H54 (cell line): ENCODE measurements at regions not wholly inside any gene's neighbourhood (a gene's known extent, or its start where the extent isn't known, plus 50 kb on each side); places are given as distances from the start of the nearest gene placed in this dataset.

ENCODE experiments used
- DNase-seq: peaks from one replicate; pipeline ENCODE4 v3.0.0; 2011; ENCODE audit warnings: low spot score, mixed read lengths; ENCODE audit not compliant: insufficient read length
- FAIRE-seq: peaks from 3 replicates; lab custom pipeline; 2011; peaks lifted over from hg19 to GRCh38; lab: Jason Lieb, UNC
- POLR2A ChIP-seq: IDR thresholded peaks from 2 replicates; pipeline ENCODE4 v1.6.1; 2011; ENCODE audit warnings: low read depth, mild to moderate bottlenecking, low read length

DNA sequence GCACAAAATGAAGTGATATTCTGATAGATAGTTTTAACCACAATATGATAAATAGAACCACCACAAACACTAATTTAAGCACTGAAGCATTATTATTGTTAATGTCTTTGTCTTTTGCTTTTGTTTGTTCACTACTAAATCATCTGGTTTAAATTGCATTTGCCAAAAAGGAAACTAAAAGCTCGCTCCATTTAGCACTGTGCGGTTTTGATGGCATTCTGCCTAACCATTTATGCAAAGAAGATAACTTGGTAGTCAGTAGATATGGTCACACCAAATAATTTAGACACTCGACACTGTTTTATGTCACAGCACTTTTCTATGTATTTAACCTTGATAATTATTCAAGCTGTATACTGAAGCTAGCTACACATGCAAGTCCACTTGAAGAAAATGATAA lies 849.8 kb upstream of the CDH6 start:
- no peak for TF ChIP-seq POLR2A
- FAIRE-seq (no peak), DNase-seq (no peak)

DNA sequence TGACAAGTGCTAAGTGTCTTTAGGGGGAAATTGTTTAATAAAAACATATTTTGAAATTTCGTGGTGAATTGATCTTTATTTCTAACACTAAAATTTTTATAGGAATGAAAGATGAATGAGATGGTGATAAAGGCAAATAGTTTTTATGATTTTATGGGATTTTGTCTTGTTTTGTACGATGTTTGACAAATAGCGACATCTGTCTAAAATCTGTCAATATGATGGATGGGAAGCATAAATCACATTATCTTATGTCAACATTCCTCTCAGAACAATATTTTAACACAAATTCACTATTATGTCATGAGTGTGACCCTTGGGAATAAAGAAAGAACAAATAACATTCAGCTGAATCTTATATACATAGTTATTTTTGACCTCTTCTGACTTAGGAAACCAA lies 852.0 kb upstream of the CDH6 start:
- DNase-seq (no peak), FAIRE-seq (no peak)
- TF ChIP-seq POLR2A = no peak

DNA sequence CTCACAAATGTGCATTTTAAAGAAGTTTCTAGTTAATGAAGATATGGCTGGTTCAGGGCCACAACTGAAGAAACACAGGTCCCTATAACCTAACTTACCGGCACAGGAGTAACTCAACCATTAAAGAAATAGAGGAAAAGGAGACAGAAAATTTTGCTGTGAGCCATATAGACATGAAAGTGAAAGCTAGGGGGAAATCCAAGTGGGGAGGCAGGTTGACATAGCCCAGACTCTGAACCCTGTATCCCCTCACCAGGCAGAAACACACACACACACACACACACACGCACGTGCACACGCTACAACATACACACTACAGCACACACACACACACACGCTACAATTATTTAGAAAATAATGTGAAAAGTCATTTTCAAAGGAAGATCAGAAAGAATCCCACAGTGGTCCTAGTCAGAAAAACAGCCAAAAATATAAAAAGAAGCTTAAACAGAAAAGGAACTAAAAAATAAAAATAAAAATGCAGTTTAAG lies 856.4 kb upstream of the CDH6 start:
- no peak for DNase-seq
- no peak for TF ChIP-seq POLR2A
- FAIRE-seq = no peak

DNA sequence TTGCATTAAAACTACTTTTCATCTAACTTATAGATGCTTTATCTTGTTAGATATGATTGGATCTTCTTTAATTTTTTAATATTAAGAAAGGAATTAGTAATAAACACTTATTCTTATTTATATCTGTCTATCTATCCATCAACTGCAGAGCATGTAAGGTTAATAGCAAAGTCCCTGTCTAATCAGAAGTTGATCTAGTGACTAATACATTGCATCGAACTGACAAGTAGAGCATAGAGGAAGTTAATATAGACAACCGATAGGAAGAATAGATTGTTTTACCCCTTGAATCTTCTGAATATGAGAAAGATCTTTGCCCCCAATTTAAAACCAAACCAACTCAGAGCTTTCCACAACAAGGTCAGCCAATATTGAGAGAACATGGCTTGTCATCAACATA lies 862.0 kb upstream of the CDH6 start:
- FAIRE-seq = no peak
- TF ChIP-seq POLR2A = no peak
- no peak for DNase-seq

DNA sequence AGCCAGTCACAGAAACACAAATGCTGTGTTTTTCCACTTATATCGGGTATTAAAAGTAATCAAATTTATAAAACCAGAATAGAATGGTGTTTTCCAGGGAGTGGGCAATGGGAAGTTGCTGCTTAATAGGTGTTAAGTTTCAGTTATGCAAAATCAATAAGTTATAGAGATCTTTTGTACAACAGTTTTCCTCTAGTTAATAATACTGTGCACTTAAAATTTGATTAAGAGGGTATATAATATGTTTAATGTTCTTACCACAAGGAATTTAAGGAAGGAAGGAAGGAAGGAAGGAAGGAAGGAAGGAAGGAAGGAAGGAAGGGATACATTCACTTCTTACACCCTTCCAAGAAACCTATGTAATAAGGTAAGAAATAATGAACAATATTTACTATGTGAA lies 867.7 kb upstream of the CDH6 start:
- FAIRE-seq (no peak), DNase-seq (no peak)
- no peak for TF ChIP-seq POLR2A

DNA sequence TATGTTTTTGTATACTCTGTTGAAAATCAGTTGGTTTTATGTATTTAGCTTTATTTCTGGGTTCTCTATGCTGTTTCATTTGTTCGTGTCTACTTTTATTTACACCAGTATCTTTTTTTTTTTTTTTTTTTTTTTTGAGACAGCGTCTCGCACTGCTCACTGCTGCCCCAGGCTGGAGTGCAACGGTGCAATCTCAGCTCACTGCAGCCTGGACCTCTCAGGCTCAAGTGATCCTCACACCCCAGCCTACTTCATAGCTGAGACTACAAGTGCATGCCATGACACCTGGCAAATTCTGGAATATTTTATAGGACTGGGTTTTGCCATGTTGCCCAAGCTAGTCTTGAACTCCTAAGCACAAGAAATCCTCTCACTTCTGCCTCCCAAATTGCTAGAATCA lies 869.4 kb upstream of the CDH6 start:
- no peak for TF ChIP-seq POLR2A
- no peak for DNase-seq
- FAIRE-seq = no peak

DNA sequence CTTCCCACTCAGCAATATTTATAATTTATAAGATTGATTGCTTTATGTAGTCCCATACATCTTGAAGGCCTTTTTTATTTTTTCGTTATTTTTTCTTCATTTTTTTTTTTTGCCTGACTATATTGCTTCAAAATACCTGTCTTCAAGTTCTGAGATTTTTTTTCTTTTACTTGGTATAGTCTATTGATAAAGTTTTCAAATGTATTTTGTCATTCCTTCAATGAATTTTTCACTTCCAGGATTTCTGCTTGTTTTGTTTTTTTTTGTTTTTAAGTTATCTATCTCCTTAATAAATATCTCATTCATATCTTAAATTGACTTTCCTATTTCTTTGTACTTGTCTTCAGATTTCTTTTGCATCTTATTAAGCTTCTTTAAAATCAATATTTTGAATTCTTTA lies 905.6 kb upstream of the CDH6 start:
- no peak for DNase-seq
- no peak for TF ChIP-seq POLR2A
- no peak for FAIRE-seq

DNA sequence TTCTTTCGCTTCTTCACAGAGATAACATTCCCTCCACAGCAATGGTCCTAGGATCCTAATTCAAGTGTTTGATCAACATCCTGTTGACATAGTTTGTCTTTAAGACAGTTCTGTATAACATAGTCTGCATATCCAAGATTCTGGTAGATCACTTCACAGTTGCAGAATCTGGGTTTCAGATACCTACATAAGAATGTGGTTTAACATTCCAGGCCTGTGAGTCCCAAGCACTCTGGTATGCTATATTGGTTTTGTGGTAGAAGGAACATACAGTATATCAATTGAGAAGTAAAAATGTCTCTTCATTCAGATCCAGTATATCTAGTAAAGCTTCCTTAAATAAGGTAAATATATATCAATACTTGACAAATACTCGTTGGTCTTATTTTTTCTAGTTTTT lies 914.2 kb upstream of the CDH6 start:
- DNase-seq (peak; percentile 6), FAIRE-seq (peak; percentile 96)
- TF ChIP-seq POLR2A = no peak

DNA sequence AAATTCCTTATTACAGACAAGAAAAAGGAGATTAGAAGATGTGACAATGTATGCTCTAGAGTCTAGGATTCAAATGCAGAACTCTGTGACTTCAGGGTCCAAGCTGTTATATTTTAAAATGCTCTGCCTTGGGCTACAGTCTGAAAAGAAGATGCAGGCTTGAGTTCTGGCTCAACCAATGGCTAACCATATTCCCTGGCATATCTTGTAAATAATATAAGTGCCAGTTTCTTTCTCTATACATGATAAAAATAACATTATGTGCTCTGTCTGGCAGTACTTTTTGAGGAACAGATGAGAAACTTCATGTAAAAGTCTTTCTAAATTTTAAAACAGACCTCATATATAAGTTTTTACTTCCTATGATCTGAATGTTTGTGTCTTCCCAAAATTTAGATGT lies 926.5 kb upstream of the CDH6 start:
- FAIRE-seq (no peak), DNase-seq (no peak)
- TF ChIP-seq POLR2A = no peak

DNA sequence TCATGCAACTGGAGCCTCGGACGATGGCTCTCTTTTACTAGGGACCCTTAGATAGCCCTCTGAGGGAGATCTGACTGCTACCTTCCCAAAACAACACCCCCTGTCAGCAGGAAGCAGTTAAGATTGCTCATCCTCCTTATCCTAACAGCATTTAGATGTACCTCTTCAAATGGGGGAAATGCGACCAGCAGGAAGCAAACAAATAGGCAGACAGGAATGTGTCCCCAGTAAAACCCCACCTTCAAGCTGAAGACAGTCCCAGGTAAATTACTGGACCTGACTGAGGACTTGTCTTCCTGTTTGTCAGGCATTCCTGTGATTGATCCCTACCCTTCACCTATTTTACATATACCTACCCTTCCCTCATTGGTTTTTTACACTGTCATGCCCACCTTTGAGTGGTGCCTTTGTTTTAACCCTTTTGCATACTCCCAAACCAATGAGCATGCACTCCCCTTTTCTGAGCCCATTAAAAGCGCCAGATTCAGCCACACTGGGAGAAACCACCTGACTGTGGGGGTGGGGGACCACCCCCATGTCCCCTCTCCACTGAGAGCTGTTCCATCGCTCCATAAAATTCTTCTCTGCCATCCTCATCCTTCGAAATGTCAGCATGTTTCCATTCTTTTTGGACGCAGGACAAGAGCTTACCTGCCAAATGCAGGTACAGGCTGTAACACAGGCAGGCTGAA lies 954.0 kb upstream of the CDH6 start:
- no peak for TF ChIP-seq POLR2A
- FAIRE-seq = no peak
- no peak for DNase-seq

DNA sequence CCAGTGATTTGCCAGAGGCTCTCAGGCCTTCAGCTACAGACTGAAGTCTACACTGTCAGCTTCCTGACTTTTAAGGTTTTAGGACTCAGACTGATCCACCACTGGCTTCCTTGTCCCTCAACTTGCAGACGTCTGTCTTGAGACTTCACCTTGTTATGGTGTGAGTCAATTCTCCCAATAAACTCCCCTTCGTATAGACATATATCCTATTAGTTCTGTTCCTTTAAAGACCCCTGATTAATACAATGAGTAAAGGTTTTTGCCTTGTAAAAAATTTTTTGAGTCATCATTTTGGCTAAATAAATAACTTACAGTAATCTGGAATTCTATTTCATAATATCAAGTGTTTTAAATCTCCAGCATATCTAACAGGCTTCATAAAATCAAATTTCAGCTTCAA lies 956.3 kb upstream of the CDH6 start:
- DNase-seq = no peak
- no peak for FAIRE-seq
- TF ChIP-seq POLR2A = no peak

DNA sequence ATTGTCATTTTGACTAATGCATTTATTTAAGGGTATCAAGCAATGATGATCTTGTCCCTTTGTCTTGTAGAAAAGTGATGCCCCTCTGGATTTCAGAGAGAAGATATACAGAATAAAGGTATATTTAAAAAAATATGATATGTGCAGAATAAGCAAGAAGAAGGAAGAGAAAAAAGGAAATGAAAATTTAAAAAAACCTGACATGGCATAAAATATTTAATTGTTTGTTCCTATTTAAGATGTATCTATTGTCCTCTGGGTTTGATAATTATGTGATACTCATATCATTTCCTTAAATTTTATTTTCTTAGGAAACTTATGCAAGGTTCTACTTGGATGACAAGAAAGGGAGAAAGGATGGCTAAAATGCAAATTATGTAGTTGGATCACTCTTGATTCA lies 983.7 kb upstream of the CDH6 start:
- DNase-seq (no peak), FAIRE-seq (no peak)
- no peak for TF ChIP-seq POLR2A

DNA sequence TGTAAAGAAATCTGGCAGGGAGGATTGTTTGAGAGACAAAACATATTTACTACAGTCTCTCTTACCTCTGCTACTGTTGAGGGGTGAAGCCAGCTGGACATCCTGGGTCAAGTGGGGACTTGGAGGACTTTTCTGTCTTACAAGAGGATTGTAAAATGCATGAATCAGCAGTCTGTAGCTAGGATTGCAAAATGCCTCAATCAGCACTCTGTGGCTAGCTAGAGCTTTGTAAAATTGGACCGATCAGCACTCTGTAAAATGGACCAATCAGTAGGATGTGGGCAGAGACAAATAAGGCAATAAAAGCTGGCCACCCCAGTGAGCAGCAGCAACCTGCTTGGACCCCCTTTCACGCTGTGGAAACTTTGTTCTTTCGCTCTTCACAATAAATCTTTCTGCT lies 995.8 kb upstream of the CDH6 start:
- FAIRE-seq = no peak
- no peak for TF ChIP-seq POLR2A
- no peak for DNase-seq

DNA sequence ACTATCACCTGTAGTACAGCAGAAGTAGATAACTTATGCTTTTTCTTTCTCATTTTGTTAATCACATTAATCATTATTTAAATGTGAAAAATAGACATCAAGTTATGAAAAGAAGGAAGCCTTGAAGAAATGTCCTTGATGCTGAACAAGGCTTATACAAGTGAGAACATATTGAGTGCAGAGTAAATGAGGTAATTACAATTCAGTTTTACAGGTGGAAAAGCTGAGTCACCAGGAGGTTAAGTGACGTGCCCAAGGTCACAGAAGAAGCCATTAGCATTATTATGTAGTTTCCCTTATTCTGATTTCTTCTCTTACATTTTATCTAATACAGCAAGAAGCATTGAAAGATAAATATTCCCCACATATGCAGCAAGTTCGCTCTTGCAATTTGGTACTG lies 998.5 kb upstream of the CDH6 start:
- TF ChIP-seq POLR2A = no peak
- FAIRE-seq (no peak), DNase-seq (no peak)

DNA sequence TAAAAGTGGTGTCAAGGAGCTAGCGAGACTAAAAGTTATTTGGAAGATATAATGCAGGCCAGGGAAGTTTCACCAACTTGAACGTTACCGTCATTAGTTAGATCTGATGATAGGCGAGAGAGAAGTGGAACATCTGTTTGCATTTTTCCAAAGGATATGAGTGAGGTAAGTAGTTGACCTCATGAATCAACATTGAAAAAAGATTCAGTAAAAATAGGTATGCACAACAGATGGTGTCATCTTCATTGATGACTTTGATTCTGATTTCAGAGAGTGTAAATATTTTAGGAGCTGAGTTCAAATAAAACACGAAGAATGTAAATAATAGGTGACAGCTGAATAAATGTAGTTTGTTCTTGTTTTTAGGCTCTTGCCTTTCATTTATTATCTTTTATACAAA lies 998.9 kb upstream of the CDH6 start:
- DNase-seq (no peak), FAIRE-seq (no peak)
- TF ChIP-seq POLR2A = no peak
